Putamen (tissue), 1 donor: ENCODE measurements at regions not wholly inside any gene's neighbourhood (a gene's known extent, or its start where the extent isn't known, plus 50 kb on each side); places are given as distances from the start of the nearest gene placed in this dataset.

Source experiments
- DNase-seq: peaks from one replicate; pipeline ENCODE4 v3.0.0-alpha.2; 2016; ENCODE audit warnings: low spot score

DNA sequence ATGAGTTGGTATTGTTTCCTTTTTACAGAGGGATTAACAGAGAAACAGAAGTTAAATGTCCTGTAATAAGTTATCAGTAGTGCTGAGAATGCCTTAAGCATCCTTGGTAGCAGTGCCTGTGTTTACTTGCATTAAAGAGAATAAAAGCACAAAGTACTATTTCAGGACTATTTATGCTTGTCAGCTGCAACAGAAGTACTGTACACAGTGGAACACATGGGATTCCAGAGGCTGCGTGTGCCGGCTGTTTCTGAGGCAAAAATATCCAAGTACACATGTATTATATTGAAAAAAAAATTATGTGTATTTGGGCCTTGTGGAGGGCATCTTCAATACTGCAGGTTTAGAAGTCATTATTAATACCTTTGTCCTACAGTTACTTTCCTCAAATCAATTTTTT, 58.2 kb upstream of the ACTBL2 start:
- DNase-seq: no peak

- no peak for DNase-seq
Observed at GRCh38 chr5:57539281-57539701, 56.7 kb upstream of the ACTBL2 start.

DNA sequence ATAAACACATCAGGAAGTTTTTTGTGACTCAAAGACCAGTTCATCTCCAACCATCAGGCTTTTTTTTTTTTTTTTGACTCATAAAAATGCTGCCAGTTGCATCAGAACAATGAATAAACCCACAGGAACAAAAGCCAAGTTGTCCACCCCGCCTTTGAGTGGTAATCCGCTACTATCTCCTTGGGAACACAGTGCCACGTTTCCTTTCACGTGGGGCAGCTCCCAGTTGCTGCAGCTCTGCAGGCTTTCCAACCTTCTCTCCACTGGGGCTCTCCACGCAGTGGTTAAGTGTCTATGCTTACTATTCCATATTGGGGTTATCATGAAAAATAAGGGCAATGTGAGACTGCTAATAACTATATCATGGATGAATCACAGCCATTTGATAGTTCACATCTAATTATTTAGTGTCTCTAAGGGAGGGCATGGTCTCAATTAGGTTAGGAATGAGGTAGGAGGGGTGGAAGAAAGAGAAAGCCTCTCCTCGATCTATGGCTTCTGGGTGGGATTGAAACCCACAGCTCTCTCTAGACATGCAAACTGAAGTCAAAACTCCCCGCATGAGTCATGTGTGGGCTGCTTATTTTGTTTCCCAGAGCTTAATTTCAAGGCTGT, 55.8 kb upstream of the ACTBL2 start:
- peak; percentile 35 for DNase-seq

DNA sequence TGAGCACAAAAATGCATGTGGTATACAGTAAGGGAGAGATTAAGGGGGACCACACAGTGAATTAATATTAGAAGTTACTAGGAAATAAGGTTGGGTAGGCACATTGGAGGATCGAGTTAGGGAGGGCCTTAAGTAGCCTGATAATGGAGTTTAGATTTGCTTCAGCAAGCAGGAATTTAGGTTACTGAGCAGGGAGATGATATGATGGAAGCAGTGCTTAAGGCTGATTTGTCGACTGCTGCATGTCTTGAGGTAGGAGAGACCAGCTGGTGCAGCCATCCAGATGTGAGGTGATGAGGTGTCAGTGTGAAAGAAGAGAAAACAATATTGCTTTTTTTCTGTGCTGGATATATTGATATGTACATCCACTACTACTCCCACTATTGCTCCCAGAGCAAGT, 55.2 kb upstream of the ACTBL2 start:
- no peak for DNase-seq

DNA sequence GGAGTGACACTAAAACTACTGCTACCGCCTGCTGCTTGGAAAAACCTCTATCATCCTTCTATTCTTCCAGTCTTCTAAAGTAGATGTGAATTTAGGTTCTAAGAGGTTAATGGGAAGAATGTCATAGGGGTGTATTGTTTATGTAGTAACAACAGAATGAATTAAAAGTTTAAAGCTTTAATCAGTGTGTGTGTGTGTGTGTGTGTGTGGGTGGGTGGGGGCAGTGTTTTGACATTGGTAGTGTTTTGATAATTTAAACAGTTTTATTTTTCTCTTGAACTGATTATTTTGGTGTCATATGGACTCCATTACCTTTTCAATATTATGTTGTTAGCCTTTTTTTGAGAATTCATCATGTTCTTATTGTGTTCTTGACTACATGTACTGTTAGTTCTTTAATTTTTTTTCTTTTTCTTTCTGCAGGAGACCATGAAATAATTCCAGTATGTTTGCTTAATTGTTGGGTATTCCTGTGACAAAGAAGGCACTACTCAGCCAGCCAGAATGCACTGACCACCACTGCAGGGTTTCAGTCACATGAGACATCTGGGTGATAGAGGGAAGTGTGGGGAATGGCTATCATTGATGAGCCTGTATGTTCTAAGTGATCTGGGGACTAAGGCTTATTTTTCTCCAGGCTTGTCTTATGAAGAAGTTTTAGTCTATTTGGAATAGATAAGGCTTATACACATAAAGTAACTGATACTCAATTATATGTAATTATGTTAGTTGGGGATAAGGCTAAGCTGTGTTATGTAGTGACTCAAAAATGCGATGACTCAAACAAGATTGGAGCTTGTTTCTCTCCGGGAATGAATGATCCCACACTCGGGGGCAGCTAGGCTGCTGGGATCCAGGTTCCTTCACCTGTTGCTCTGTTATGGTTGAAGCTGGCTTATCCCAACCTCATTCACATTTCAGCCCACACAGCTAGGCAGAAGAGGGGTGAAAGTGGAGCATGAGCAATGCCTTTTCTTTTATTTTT, 50.2 kb upstream of the ACTBL2 start:
- no peak for DNase-seq
